ENCODE measurements at regions not wholly inside any gene's neighbourhood (a gene's known extent, or its start where the extent isn't known, plus 50 kb on each side); places are given as distances from the start of the nearest gene placed in this dataset.

DNA sequence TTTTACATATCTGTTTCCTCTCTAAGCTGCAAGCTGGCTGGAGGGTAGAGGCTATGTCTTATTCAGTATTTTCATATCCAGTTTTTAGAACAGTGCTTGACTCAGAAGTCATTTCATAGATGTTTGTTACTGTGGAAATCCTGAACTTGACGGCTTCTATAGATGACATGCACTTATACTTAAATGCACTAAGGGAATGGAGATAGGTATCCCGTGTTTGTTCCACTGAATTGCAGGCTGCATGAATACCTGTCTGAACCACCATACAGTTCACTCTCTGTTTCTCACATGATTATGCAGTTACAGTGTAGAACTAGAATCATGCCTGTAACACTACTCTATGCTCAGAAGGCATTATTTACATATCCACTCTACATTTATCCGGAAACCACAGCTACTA lies 417.1 kb downstream of the MTX2 start:
- H3K36me3 Mint-ChIP-seq, result no peaks in the 10 kb centered on the region
- H3K27ac Mint-ChIP-seq, result no peak overlapping the region
- no peak overlapping the region for H3K4me3 Mint-ChIP-seq
- H3K27me3 Mint-ChIP-seq, result peaks cover 35 to 63% of the 10 kb centered on the region in 2 donors
- ATAC-seq (no peak), DNase-seq (ENCODE audit: low spot score) (no peak)
- no peaks in the 10 kb centered on the region for H3K9me3 Mint-ChIP-seq
- H3K4me1 Mint-ChIP-seq (ENCODE audit: low read depth in 2 of 2), result no peaks in the 10 kb centered on the region

DNA sequence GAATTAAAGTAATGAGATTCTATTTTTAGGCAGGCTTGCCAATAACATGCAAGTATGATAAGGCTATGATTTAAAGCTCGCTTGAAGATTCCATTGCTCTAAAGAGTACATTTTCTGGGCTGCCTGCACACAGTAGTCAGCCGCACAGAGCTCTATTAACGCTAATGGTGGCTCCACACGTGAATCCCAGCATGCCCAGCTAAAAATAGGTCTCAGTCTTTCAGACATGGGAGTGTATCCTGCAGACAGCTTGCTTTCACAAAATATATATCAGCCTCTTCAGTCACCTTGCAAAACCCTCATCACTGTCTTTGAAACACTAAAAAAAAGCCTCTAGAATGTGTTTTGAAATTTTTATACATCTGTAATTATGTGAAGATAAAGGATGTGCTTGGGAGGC lies 418.1 kb downstream of the MTX2 start:
- no peak for DNase-seq (ENCODE audit: low spot score)
- Mint-ChIP-seq H3K36me3 (no peaks in the 10 kb centered on the region), H3K4me1 (ENCODE audit: low read depth in 2 of 2) (no peaks in the 10 kb centered on the region), H3K9me3 (no peaks in the 10 kb centered on the region), H3K27me3 (peaks cover 38 to 66% of the 10 kb centered on the region in 2 donors), H3K27ac (no peak overlapping the region), H3K4me3 (no peak overlapping the region)
- ATAC-seq, result no peak

DNA sequence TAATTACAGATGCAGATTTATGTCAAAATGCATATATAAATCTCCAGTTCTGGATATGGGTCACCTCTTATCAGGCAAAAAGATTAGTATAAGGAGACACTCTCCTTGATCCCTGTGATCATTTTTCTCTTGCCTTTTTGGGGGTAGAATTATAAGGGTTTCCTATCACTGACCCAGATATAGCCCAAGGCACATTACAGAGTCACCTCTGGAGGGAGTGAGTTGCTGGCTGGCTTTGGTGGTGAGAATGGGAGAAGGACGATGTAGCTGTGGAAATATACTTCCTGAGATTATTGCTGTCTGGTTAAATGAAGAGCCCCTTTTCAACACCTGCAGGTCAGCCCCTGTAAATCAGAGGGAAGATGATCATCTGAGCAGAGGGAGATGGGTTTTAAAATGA lies 418.7 kb downstream of the MTX2 start:
- Mint-ChIP-seq H3K4me1 (ENCODE audit: low read depth in 2 of 2) (no peaks in the 10 kb centered on the region), H3K36me3 (no peaks in the 10 kb centered on the region), H3K27me3 (peaks cover 36 to 66% of the 10 kb centered on the region in 2 donors), H3K27ac (no peak overlapping the region), H3K9me3 (no peaks in the 10 kb centered on the region), H3K4me3 (no peak overlapping the region)
- ATAC-seq, result no peak
- DNase-seq (ENCODE audit: low spot score), result no peak

DNA sequence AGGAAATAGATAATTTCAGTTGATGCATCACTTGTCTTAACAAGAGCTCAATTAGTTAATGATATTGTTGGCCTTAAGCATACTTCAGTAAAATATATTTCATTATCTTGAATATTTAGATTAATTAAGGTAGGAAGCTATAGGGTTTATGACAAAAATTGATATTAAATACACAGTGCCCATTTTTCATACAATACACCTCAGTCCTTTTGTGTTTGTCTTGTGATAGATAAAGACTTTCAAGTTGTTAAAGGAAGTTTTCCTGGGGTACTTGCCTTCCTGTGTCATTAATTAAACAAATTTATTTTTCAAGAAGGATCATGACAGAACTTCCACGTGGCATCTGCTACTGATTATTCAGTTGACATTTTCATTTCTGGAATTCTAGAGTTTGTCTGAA lies 420.5 kb downstream of the MTX2 start:
- Mint-ChIP-seq H3K36me3 (no peaks in the 10 kb centered on the region), H3K27me3 (peaks cover 39 to 71% of the 10 kb centered on the region in 2 donors), H3K27ac (no peak overlapping the region), H3K4me1 (ENCODE audit: low read depth in 2 of 2) (no peaks in the 10 kb centered on the region), H3K9me3 (no peaks in the 10 kb centered on the region), H3K4me3 (no peak overlapping the region)
- no peak for ATAC-seq
- no peak for DNase-seq (ENCODE audit: low spot score)

DNA sequence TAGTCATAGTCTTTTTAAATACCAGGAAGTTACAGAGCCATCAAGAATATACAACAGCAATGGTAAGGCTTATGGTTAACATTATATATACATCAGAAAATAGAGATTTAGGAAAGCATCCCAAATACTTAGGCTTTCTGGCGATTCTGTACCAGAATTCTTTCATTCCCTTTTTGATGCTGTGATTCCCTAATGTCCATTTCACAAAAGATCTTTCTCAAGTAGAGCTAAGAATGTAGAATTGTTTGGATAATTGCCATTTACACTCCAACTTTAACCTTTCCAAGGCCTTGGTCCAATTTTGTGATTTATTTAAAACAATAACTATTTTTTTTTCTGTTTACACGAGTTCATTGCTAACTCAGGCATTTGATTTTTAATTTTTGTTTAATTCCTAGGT lies 422.2 kb downstream of the MTX2 start:
- Mint-ChIP-seq H3K4me1 (ENCODE audit: low read depth in 2 of 2) (no peaks in the 10 kb centered on the region), H3K27me3 (peaks cover 38 to 61% of the 10 kb centered on the region in 2 donors), H3K27ac (no peak overlapping the region), H3K4me3 (no peak overlapping the region), H3K36me3 (no peaks in the 10 kb centered on the region), H3K9me3 (no peaks in the 10 kb centered on the region)
- no peak for DNase-seq (ENCODE audit: low spot score)
- ATAC-seq, result no peak

DNA sequence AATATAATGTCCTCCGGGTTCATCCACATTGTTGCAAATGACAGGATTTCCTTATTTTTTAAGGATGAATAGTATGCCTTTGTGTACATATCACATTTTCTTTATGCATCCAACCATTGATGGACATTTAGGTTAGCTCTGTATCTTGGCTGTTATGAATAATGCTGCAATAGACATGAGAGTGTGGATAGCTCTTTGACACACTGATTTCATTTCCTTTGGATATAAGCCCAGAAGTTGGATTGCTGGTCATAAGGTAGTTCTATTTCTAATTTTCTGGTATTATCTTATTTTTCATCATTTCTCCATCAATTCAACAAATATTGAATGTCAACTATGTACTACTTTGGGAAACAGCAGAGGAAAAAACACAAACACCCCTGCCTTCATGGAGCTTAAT lies 423.3 kb downstream of the MTX2 start:
- Mint-ChIP-seq H3K4me1 (ENCODE audit: low read depth in 2 of 2) (no peaks in the 10 kb centered on the region), H3K27me3 (peaks cover 43 to 63% of the 10 kb centered on the region in 2 donors), H3K4me3 (no peak overlapping the region), H3K36me3 (no peaks in the 10 kb centered on the region), H3K9me3 (no peaks in the 10 kb centered on the region), H3K27ac (no peak overlapping the region)
- no peak for ATAC-seq
- no peak for DNase-seq (ENCODE audit: low spot score)

DNA sequence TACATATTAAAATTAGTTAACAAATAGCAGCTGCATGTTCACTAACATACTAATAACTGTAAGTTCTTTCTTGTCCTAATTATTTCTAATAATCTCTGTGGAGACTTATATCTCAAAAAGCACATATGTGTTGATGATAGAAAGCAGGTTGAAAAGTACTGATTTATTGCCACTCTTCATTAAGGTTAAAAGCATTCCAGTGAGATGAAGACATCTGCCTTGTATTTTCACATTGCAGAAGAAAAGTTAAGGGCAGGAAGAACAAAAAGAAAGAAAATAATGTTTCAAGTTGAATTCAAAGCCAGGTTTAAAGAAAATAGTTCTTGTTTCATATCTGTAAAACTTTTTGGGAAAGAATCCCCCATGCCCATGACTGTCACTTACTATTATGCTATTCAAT lies 429.9 kb downstream of the MTX2 start:
- no peak for ATAC-seq
- Mint-ChIP-seq H3K27ac (no peak overlapping the region), H3K4me1 (ENCODE audit: low read depth in 2 of 2) (no peaks in the 10 kb centered on the region), H3K4me3 (no peak overlapping the region), H3K36me3 (no peaks in the 10 kb centered on the region), H3K27me3 (peaks cover 29 to 32% of the 10 kb centered on the region in 2 donors), H3K9me3 (no peaks in the 10 kb centered on the region)
- DNase-seq (ENCODE audit: low spot score), result no peak

DNA sequence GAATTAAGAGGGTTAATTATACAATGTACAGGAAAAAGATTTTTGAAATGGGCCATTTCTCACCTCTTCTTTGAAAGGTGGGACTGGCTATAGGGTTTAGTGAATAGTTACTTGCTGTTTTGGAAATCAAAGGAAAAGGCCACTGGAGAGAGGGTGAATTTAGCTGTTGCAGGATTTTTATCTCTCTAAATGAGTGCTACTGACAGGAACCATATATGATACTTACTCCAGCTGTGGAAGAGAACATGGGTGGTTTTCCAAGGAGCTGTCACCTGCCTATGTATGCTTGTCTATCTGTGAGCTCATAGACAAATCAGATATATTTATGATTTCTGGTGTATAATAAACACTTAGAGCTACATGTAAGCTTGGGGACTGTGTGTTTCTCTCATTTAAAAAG lies 430.4 kb downstream of the MTX2 start:
- no peaks in the 10 kb centered on the region for H3K36me3 Mint-ChIP-seq
- no peak for DNase-seq (ENCODE audit: low spot score)
- no peaks in the 10 kb centered on the region for H3K9me3 Mint-ChIP-seq
- H3K27ac Mint-ChIP-seq, result no peak overlapping the region
- ATAC-seq, result no peak
- H3K4me1 Mint-ChIP-seq (ENCODE audit: low read depth in 2 of 2), result no peaks in the 10 kb centered on the region
- no peak overlapping the region for H3K4me3 Mint-ChIP-seq
- H3K27me3 Mint-ChIP-seq, result peaks cover 25 to 29% of the 10 kb centered on the region in 2 donors

DNA sequence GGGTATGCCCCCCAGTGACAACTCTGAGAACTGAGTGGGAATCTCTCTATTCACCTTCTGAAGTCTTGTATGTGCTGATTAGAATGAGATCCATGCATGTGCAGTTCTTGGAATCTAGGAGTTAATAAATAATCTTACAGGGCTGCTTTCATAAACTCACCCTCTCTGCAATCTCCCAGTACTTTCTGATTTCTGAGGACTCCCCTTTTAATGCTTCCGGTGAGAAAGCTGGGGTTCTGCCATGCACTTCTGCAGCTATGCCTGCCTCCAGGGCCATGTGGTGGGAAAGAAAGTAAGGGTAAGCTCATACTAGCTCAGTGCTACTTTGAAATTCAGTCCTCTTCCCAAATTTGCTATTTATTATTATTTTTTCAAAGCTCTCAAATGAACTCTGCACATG lies 432.9 kb downstream of the MTX2 start:
- DNase-seq (ENCODE audit: low spot score) (no peak), ATAC-seq (no peak)
- Mint-ChIP-seq H3K4me3 (no peak overlapping the region), H3K36me3 (no peaks in the 10 kb centered on the region), H3K9me3 (no peaks in the 10 kb centered on the region), H3K4me1 (ENCODE audit: low read depth in 2 of 2) (no peaks in the 10 kb centered on the region), H3K27ac (no peak overlapping the region), H3K27me3 (peaks cover 23 to 25% of the 10 kb centered on the region in 2 donors)

DNA sequence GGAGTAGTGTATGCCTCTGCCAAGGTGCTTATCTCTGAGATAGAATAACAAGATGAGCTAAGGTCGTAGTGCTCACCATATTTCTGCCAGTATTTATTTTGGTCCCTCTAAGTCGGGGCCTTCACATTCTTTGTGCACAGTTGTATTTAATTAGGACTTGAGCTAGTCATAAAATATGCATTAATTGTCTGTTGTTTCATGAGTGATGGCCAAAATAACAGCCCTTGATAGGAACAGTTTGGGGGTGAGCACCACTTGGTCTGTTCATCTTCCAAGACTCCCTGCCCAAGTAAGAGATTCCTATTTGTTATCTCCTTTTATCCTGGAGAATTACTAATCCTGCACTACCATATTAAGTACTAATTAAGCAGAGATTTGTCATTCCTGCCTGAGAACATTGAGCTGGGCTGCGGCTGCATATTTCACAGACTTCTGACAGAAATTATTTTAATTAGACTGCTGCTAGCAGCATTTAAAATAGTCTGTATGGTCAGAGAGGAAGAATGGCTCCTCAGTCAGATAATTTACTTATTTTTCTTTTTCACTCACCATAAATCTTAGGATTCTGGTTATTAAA lies 435.1 kb downstream of the MTX2 start:
- H3K9me3 Mint-ChIP-seq, result no peaks in the 10 kb centered on the region
- no peak for ATAC-seq
- H3K4me1 Mint-ChIP-seq (ENCODE audit: low read depth in 2 of 2), result no peaks in the 10 kb centered on the region
- no peaks in the 10 kb centered on the region for H3K36me3 Mint-ChIP-seq
- no peak for DNase-seq (ENCODE audit: low spot score)
- H3K27ac Mint-ChIP-seq, result no peak overlapping the region
- H3K4me3 Mint-ChIP-seq, result no peak overlapping the region
- H3K27me3 Mint-ChIP-seq, result peaks cover 20 to 27% of the 10 kb centered on the region in 2 donors

DNA sequence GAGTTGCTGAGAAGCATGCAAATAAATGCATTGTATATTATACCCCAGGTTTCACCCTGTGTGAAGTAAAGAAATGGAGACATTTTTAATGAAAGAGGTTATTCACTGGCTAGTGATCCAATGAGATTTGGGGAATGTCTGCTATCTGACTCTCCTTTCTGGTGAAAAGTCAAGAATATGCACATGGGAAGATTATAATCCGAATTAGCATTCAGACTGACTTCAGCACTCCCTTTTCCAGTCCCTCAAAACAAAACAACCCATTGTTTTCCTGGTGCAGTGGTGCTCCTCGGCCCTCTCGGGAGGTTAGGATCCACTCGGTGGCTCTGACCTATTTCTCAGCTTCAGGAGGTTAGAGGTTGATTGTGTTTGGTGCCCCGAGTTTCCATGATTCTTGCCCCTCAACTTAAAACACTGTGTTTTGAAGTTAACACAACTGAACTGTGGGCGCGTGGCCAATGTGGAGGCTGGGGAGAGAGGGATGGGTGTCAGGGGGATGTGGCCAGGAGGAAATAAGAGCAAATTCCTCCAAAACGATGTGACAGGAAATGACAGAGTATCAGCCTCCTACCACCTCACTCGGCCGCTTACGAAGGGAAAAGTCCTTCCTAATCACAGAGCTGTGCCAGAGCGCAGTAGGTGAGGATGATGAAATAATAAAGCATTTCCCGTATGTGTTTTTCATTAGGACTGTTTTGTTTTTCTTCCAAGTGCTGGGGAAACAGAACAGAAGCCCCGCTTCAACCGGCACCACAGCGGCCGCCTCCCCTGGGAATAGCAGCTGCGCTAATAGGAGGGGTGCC lies 440.1 kb downstream of the MTX2 start:
- Mint-ChIP-seq H3K9me3 (no peaks in the 10 kb centered on the region), H3K4me3 (no peak overlapping the region), H3K36me3 (no peaks in the 10 kb centered on the region), H3K27me3 (peaks cover 16 to 26% of the 10 kb centered on the region in 2 donors), H3K4me1 (ENCODE audit: low read depth in 2 of 2) (no peaks in the 10 kb centered on the region), H3K27ac (no peak overlapping the region)
- DNase-seq (ENCODE audit: low spot score), result no peak
- ATAC-seq, result no peak

DNA sequence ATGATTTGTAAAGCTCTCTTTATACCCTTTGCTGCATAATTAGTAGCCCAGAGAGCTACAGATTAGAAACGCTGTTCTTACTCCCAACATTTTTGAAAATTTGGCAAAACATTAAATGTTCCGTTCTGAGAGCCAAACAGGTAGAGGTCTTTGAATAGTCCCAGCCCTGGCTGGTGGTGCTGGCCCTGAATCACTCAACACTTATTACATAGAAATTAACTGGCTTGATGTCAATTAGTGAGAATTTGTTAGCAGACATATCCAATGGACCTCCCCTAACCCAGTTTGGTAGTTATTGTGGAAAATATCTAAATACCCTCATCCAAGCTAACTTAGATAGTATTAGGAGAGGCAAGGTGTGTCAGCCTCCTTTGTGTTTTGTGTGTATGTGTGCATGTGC lies 440.7 kb downstream of the MTX2 start:
- H3K36me3 Mint-ChIP-seq, result no peaks in the 10 kb centered on the region
- ATAC-seq (no peak), DNase-seq (ENCODE audit: low spot score) (no peak)
- peaks cover 16 to 26% of the 10 kb centered on the region in 2 donors for H3K27me3 Mint-ChIP-seq
- no peaks in the 10 kb centered on the region for H3K9me3 Mint-ChIP-seq
- no peak overlapping the region for H3K4me3 Mint-ChIP-seq
- H3K27ac Mint-ChIP-seq, result no peak overlapping the region
- no peaks in the 10 kb centered on the region for H3K4me1 Mint-ChIP-seq (ENCODE audit: low read depth in 2 of 2)

DNA sequence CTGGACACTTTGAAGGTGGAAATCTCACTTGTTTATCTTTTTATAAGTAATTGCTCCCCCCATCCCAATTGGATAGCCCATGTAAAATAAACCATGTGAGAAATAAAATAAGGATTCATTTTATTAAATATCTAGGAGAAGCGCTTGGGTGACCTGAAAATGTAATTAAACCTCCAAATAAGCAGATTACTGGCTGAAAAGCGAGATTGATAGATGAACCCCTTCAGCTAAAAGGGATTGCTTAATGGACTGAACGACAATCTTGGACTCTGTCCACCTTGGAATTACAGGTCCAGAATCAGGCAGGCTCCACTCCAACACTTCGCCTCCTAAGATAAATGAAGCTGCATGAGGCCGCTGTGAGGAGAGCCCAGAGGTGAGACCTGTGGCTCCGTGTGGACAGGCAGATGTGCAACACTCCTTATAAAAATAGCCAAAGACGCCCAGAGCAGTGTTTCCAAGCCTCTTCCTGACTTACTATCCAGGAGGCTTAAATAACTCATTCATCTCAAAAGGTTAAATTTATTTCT lies 441.5 kb downstream of the MTX2 start:
- Mint-ChIP-seq H3K4me1 (ENCODE audit: low read depth in 2 of 2) (no peaks in the 10 kb centered on the region), H3K27ac (no peak overlapping the region), H3K4me3 (no peak overlapping the region), H3K36me3 (no peaks in the 10 kb centered on the region), H3K9me3 (no peaks in the 10 kb centered on the region), H3K27me3 (peaks cover 16 to 24% of the 10 kb centered on the region in 2 donors)
- DNase-seq (ENCODE audit: low spot score) (no peak), ATAC-seq (no peak)

DNA sequence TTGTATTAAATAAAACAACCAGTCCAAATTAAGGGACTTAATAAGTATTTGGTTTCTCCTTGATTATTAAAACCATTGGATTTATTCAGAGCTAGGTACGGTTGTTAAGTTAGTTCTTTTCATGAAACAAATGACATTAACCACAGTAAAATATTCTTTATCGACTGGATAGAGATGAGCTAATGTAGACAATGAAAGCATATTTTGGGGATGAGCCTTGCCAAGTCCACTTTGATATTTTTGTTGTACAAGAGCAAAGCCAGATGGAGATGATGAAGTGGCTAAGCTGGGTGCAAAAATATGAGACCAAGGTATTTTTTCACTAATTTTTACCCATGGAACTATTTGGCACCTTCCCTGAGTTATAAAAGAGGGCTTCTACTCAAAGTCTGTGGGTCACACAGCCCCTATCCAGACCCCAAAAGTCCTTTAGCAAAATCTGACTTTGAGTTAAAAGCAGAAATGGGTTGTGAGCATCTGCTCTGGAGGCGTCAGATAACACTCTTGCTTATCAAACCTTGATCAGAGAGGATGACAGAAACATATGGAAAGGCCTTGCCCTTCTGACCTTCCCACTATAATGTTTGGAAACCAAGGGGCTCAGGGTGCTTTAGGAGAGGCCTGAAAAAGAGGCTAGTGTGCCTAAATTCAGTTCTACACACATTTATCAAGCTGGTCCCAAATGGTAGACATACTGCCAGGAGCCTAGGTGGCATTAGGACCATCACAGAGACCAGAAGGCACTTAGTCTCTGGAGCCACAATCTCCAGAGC lies 456.8 kb downstream of the MTX2 start:
- DNase-seq (ENCODE audit: low spot score), result no peak
- Mint-ChIP-seq H3K36me3 (no peaks in the 10 kb centered on the region), H3K4me1 (ENCODE audit: low read depth in 2 of 2) (no peaks in the 10 kb centered on the region), H3K4me3 (no peak overlapping the region), H3K27ac (no peak overlapping the region), H3K9me3 (no peaks in the 10 kb centered on the region), H3K27me3 (peaks cover 15 to 16% of the 10 kb centered on the region in 2 donors)
- no peak for ATAC-seq
